ENCODE measurements at regions not wholly inside any gene's neighbourhood (a gene's known extent, or its start where the extent isn't known, plus 50 kb on each side); places are given as distances from the start of the nearest gene placed in this dataset.

DNA sequence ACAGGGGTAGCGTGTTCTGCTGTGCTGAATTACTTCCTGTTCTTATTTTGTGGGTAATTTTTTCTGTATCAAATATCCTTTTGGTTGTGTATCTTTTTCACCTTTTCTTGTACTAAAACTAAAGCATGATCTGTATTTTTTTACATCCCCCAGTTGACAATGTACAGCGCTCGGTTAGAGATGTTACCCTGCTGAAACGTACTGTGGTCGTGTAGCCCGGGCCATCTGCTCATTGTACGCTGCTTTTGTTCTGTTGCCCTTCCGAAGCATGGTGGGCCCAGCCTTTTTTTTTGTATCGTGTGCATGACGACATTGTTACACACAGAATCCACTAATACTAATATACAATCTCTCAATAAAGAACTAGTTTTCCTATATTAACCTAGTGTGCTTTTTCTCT lies 233.1 kb downstream of the HAUS1 start:
- no peak for TF ChIP-seq CTCF (IDR thresholded peaks at IDR 0.05; ENCODE audit: low read depth, low read length, poor library complexity, severe bottlenecking)
- TF ChIP-seq EZH2phosphoT487 (IDR thresholded peaks at IDR 0.05; ENCODE audit: borderline replicate concordance, low read length) = no peak

All from DOHH2 (cell line).